Thoracic aorta (tissue), 2 donors: ENCODE measurements at regions not wholly inside any gene's neighbourhood (a gene's known extent, or its start where the extent isn't known, plus 50 kb on each side); places are given as distances from the start of the nearest gene placed in this dataset.

Source experiments
- ATAC-seq: fragments of 150-250 bp; one replicate; pipeline ENCODE4 v1.8.0; 2017; ENCODE audit warnings: low read depth; ENCODE audit not compliant: insufficient number of reproducible peaks, low FRiP score
- DNase-seq: peaks from one replicate; pipeline ENCODE4 v3.0.0-alpha.2; 2020; ENCODE audit warnings: low spot score
- H3K27ac ChIP-seq, 2 donors: fragments of 200-600 bp; sonication (generic); 1 replicate in 1 of 2; 2 replicates in 1 of 2; pipeline ENCODE4 v1.5.1; 2016; ENCODE audit warnings: mild to moderate bottlenecking in 2 of 2, moderate library complexity in 2 of 2
- H3K27me3 ChIP-seq: fragments of 200-600 bp; sonication (generic); replicated peaks from 2 replicates; pipeline ENCODE4 v1.6.0; 2016; ENCODE audit warnings: mild to moderate bottlenecking; ENCODE audit not compliant: insufficient read depth
- H3K36me3 ChIP-seq: fragments of 200-600 bp; sonication (generic); one replicate; pipeline ENCODE4 v1.5.1; 2016
- H3K4me1 ChIP-seq, 2 donors: fragments of 200-600 bp; sonication (generic); 1 replicate in 1 of 2; 2 replicates in 1 of 2; pipeline versions ENCODE4 v1.5.1 to v1.6.0; 2016; ENCODE audit warnings: low read depth in 2 of 2, mild to moderate bottlenecking in 1 of 2; ENCODE audit not compliant: control insufficient read depth in 1 of 2
- H3K4me3 ChIP-seq: fragments of 200-600 bp; sonication (generic); 2 replicates; pipeline ENCODE4 v1.5.1; 2016; ENCODE audit warnings: mild to moderate bottlenecking
- H3K9me3 ChIP-seq: fragments of 200-600 bp; sonication (generic); 2 replicates; pipeline ENCODE4 v1.5.1; 2016
- CTCF ChIP-seq: fragments of 200-600 bp; sonication (generic); IDR thresholded peaks from one replicate; pipeline ENCODE4 v1.5.1; 2019; ENCODE audit warnings: antibody characterized with exemption

GRCh38 chr20:11331096-11331495 lies 586.6 kb upstream of the BTBD3 start:
- no peaks in the 10 kb centered on the region for H3K9me3 ChIP-seq
- ATAC-seq (no peak), DNase-seq (no peak)
- H3K27ac ChIP-seq = no peak overlapping the region
- no peak overlapping the region for H3K4me3 ChIP-seq
- no peak for TF ChIP-seq CTCF
- no peaks in the 10 kb centered on the region for H3K4me1 ChIP-seq
- no peaks in the 10 kb centered on the region for H3K36me3 ChIP-seq
- no peaks in the 10 kb centered on the region for H3K27me3 ChIP-seq

- H3K4me3 ChIP-seq = no peak overlapping the region
- H3K4me1 ChIP-seq = no peaks in the 10 kb centered on the region
- no peaks in the 10 kb centered on the region for H3K27me3 ChIP-seq
- no peaks in the 10 kb centered on the region for H3K36me3 ChIP-seq
- ATAC-seq (no peak), DNase-seq (no peak)
- TF ChIP-seq CTCF = no peak
- H3K27ac ChIP-seq = no peak overlapping the region
- no peaks in the 10 kb centered on the region for H3K9me3 ChIP-seq
These were observed 585.3 kb upstream of the BTBD3 start for GRCh38 chr20:11332381-11332780.

- H3K36me3 ChIP-seq = no peaks in the 10 kb centered on the region
- no peak for DNase-seq
- H3K27ac ChIP-seq = no peak overlapping the region
- no peak overlapping the region for H3K4me3 ChIP-seq
- no peaks in the 10 kb centered on the region for H3K27me3 ChIP-seq
- no peaks in the 10 kb centered on the region for H3K4me1 ChIP-seq
- TF ChIP-seq CTCF = no peak
- no peaks in the 10 kb centered on the region for H3K9me3 ChIP-seq
- ATAC-seq = no peak
These were observed 584.1 kb upstream of the BTBD3 start for GRCh38 chr20:11333634-11334033.

GRCh38 chr20:11337361-11338130 lies 580.1 kb upstream of the BTBD3 start:
- no peaks in the 10 kb centered on the region for H3K27me3 ChIP-seq
- TF ChIP-seq CTCF = no peak

GRCh38 chr20:11338496-11339306 lies 579.0 kb upstream of the BTBD3 start:
- Histone ChIP-seq H3K27me3 (no peaks in the 10 kb centered on the region), H3K9me3 (no peaks in the 10 kb centered on the region), H3K4me1 (no peaks in the 10 kb centered on the region), H3K27ac (no peak overlapping the region), H3K36me3 (no peaks in the 10 kb centered on the region), H3K4me3 (no peak overlapping the region)
- ATAC-seq = no peak
- no peak for DNase-seq
- TF ChIP-seq CTCF = no peak

More at GRCh38 chr20:11337361-11338130, 580.1 kb upstream of the BTBD3 start:
- no peak for DNase-seq
- Histone ChIP-seq H3K27ac (no peak overlapping the region), H3K9me3 (no peaks in the 10 kb centered on the region), H3K4me1 (no peaks in the 10 kb centered on the region), H3K4me3 (no peak overlapping the region), H3K36me3 (no peaks in the 10 kb centered on the region)
- ATAC-seq = no peak
